ENCODE measurements at regions not wholly inside any gene's neighbourhood (a gene's known extent, or its start where the extent isn't known, plus 50 kb on each side); places are given as distances from the start of the nearest gene placed in this dataset.

DNA sequence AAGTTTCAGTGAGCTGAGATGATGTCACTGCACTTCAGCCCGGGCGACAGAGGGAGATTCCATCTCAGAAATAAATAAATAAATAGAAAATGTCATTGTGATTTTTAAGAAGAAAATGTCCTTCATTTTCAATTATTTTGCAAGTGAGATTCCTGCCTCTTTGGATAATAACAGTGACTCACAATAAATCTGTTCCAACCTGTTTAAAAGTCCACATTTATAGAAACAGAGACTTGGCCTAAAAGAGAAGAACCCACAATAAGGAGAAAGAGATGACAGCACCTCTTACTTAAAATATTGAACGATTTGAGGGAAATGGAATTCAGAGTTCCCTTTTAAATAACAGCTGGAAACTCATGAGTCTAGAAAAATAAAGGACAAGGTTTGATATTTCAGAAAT is 373.4 kb upstream of the NOX3 start:
- Histone ChIP-seq H3K36me3 (ENCODE audit: control insufficient read depth in 1 of 2, insufficient read depth in 2 of 2, low read length in 2 of 2) (no peaks in the 10 kb centered on the region), H3K27ac (ENCODE audit: low read depth, low read length) (no peak overlapping the region), H3K27me3 (ENCODE audit: insufficient read depth, low read length) (no peaks in the 10 kb centered on the region), H3K4me3 (replicated peaks in 1 of 2; ENCODE audit: low read depth in 1 of 2, low read length in 2 of 2) (no peak overlapping the region), H3K4me1 (ENCODE audit: control insufficient read depth in 1 of 2, insufficient read depth in 2 of 2, low read length in 2 of 2) (no peaks in the 10 kb centered on the region), H3K9me3 (ENCODE audit: control insufficient read depth in 1 of 2, insufficient read depth in 1 of 2, low read depth in 1 of 2, low read length in 2 of 2) (no peaks in the 10 kb centered on the region), H3K4me2 (ENCODE audit: low read length) (no peak overlapping the region), H3K9ac (ENCODE audit: low read length) (no peak overlapping the region), H4K20me1 (ENCODE audit: insufficient read depth) (no peaks in the 10 kb centered on the region), H3K9me2 (ENCODE audit: insufficient read depth) (no peaks in the 10 kb centered on the region), H3K79me2 (ENCODE audit: insufficient read depth, low read length) (no peaks in the 10 kb centered on the region), H2AFZ (ENCODE audit: low read depth, low read length, poor library complexity, severe bottlenecking) (no peak overlapping the region)
- intact Hi-C loops (cut with micrococcal nuclease): no loop called here
- TF ChIP-seq FOSL1 (IDR thresholded peaks at IDR 0.05; ENCODE audit: low read depth) (no peak), ZBTB33 (IDR thresholded peaks at IDR 0.05; ENCODE audit: extremely low read depth, insufficient replicate concordance, low read length) (no peak), CTCF (IDR thresholded peaks at IDR 0.05 in 2 of 3, conservative IDR thresholded peaks at IDR 0.05 in 1 of 3; ENCODE audit: borderline replicate concordance in 1 of 3, insufficient read depth in 1 of 3, low read depth in 2 of 3, low read length in 2 of 3) (no peak), ELF1 (IDR thresholded peaks at IDR 0.05; ENCODE audit: borderline replicate concordance, low read depth) (no peak), ZFX (IDR thresholded peaks at IDR 0.05) (no peak), SIN3A (IDR thresholded peaks at IDR 0.05; ENCODE audit: low read depth) (no peak), RAD21 (IDR thresholded peaks at IDR 0.05; ENCODE audit: low read depth) (no peak), SP1 (IDR thresholded peaks at IDR 0.05; ENCODE audit: low read depth) (no peak), CEBPB (IDR thresholded peaks at IDR 0.05; ENCODE audit: low read depth) (no peak), TCF7L2 (IDR thresholded peaks at IDR 0.05; ENCODE audit: borderline replicate concordance, extremely low read depth, insufficient read depth, insufficient read length) (no peak), CBX3 (IDR thresholded peaks at IDR 0.05; ENCODE audit: low read depth) (no peak), EGR1 (IDR thresholded peaks at IDR 0.05; ENCODE audit: low read depth) (no peak), POLR2A (IDR thresholded peaks at IDR 0.05; ENCODE audit: borderline replicate concordance, extremely low read depth, insufficient read depth, insufficient read length) (no peak), POLR2AphosphoS5 (IDR thresholded peaks at IDR 0.05; ENCODE audit: low read depth, low read length) (no peak), YY1 (IDR thresholded peaks at IDR 0.05; ENCODE audit: extremely low read depth, insufficient replicate concordance, low read depth, low read length) (no peak), MAX (IDR thresholded peaks at IDR 0.05) (no peak), ZNF274 (IDR thresholded peaks at IDR 0.05; ENCODE audit: low read depth, low read length) (no peak), EZH2 (IDR thresholded peaks at IDR 0.05) (no peak)
- TF ChIP-seq, protein P1, sequence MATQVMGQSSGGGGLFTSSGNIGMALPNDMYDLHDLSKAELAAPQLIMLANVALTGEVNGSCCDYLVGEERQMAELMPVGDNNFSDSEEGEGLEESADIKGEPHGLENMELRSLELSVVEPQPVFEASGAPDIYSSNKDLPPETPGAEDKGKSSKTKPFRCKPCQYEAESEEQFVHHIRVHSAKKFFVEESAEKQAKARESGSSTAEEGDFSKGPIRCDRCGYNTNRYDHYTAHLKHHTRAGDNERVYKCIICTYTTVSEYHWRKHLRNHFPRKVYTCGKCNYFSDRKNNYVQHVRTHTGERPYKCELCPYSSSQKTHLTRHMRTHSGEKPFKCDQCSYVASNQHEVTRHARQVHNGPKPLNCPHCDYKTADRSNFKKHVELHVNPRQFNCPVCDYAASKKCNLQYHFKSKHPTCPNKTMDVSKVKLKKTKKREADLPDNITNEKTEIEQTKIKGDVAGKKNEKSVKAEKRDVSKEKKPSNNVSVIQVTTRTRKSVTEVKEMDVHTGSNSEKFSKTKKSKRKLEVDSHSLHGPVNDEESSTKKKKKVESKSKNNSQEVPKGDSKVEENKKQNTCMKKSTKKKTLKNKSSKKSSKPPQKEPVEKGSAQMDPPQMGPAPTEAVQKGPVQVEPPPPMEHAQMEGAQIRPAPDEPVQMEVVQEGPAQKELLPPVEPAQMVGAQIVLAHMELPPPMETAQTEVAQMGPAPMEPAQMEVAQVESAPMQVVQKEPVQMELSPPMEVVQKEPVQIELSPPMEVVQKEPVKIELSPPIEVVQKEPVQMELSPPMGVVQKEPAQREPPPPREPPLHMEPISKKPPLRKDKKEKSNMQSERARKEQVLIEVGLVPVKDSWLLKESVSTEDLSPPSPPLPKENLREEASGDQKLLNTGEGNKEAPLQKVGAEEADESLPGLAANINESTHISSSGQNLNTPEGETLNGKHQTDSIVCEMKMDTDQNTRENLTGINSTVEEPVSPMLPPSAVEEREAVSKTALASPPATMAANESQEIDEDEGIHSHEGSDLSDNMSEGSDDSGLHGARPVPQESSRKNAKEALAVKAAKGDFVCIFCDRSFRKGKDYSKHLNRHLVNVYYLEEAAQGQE (IDR thresholded peaks at IDR 0.05; ENCODE audit: low read depth): no peak
- BruUV-seq (replicated peaks): no TSS peak
- ChIA-PET POLR2A (no interaction called here), RAD21 (ENCODE audit: low non-redundant PET in 1 of 2, low total read pairs in 2 of 2, uncharacterized antibody in 2 of 2, unreplicated experiment in 2 of 2) (no interaction called here), CTCF (no interaction called here)
- ATAC-seq (no peak), DNase-seq (ENCODE audit: low read depth, low spot score) (no peak)
